ENCODE measurements at regions not wholly inside any gene's neighbourhood (a gene's known extent, or its start where the extent isn't known, plus 50 kb on each side); places are given as distances from the start of the nearest gene placed in this dataset.
"Not testable (repeated sequence)": the region's sequence is repeated elsewhere in the genome, so short reads cannot be mapped to it uniquely, and the experiment has no call there.

DNA sequence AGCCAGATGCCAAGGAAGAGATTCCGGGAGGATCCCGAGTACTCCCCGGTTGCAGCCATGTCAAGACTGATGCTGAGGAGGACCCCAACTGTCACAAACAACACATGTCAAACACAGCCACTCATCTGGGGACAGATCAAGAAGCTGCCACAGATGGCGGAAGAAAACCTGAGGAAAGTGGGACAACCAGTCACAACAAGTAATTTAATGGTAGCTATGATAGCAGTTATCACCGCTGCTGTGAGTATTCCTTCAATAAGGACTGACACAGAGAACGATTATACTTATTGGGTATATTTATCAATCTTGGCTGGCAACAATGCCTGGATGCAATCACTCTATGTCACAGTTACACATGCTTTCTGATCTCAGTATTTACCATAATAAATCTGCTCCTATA is 763.4 kb downstream of the DHX35 start:
- DNase-seq: not testable (repeated sequence)

GRCh38 chr20:39719293-39719692 is 757.1 kb downstream of the DHX35 start:
- no peak for DNase-seq

DNA sequence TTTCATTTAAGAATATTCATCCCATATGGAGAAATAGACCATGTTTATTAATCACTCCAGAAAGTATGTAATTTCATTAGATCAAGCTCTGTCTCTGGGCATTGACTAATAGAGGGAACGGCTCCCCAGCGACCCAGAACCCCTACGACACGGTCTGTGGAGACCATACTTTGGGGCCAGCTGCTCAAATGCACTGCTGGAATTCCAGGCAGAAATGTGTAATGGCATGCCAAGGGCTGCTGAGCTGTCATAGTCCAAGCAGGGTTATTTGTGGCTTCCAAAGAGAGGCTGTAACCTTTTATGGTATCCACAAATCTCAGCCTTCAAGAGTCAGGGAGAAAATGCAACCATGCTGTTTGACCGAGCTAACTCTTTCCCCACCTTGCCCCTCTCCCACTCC is 755.8 kb downstream of the DHX35 start:
- DNase-seq: no peak

DNA sequence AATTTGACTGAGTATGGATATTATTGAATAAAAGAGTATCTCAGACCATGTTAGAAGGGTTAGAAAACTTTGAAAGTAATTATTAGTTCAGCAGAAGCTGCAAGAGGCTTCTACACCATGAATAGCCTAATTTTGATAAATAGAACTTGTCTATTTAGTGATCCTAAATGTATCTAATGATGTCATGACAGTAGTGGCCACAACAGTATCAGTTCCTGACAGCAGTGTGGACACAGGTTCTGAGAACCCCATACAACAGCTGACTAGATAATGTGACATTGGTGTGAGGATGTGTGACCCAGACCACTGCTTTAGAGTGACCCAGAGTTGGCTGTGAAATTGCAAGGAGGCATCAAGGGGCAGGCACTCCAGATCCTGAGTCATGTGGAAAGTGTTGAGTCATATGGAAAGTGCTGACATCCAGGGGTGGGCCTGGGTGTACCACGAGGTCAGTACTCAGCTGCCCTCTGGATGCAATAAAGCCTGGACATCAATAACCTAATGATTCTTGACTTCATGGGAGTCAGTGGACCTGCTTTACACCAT is 754.7 kb downstream of the DHX35 start:
- DNase-seq: peak; percentile 35

DNA sequence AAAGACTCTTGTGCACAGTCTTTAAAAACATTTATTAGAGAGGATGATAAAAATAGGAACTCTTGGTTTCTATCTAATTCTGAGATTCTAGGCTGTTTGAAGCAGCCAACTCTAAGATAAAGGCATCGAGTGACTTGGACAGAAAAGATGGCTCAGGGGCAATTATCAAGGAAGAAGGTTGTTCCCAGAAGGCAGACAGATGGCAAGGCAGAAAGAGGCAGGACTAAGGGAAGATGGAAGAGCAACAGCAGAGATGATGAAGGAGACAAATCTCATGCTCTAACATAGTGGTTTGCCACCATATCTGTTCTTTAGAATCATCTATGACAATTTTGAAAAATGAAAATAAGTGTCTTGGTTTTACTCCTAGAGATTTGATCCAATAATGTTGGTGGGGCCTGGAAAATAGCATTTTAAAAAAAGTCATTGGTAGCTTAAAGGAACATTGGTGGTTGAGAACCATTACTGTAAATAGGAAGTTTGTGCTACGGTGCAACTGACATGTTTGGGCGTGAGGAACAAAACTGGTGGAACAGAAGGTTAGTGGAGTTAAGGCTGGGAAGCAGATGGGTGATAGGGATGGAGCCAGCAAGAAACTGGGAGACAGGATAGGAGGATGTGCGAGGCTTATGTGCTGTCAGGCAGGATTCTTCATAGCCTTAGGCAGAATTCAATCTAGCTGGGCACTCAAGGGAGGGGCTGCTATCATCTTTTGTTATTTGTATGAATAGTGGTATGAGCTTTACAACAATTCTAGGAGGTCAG is 751.1 kb downstream of the DHX35 start:
- no peak for DNase-seq

DNA sequence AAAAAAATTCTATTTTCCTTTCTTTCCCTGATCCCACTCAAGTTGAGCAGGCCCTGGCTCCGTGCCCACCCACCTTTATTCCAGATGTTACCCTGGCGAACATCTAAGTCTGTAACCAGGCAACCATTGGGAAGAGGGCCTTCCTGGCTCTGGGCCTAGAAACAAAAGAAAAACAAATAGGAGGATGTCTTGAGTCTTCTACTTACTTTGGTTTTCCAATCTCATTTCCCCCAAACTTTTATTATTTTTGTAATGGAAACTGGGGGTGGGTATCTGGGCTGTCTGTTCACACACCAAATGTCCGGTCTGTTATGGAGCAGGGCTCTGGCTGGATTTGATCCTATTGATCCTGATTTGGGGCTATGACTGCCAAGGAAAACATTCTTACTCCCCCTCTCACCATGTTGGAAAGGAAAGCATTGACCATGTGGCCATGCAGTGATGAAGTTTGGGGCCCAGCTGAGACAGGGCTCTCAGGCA is 744.1 kb downstream of the DHX35 start:
- DNase-seq: no peak

GRCh38 chr20:39705032-39705431 is 742.9 kb downstream of the DHX35 start:
- no peak for DNase-seq

DNA sequence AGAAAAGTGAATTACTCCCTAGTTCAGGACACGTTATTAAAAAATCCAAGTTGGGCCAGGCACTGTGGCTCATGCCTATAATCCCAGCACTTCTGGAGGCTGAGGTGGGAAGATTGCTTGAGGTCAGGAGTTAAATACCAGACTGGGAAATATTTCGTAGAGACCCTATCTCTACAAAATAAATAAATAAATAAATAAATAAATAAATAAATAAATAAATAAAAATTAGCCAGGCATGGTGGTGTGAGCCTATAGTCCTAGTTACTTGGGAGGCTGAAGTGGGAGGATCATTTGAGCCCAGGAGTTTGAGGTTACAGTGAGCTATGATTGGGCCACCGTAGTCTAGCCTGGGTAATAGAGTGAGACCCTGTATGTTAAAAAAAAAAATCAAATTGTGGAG is 741.2 kb downstream of the DHX35 start:
- not testable (repeated sequence) for DNase-seq

DNA sequence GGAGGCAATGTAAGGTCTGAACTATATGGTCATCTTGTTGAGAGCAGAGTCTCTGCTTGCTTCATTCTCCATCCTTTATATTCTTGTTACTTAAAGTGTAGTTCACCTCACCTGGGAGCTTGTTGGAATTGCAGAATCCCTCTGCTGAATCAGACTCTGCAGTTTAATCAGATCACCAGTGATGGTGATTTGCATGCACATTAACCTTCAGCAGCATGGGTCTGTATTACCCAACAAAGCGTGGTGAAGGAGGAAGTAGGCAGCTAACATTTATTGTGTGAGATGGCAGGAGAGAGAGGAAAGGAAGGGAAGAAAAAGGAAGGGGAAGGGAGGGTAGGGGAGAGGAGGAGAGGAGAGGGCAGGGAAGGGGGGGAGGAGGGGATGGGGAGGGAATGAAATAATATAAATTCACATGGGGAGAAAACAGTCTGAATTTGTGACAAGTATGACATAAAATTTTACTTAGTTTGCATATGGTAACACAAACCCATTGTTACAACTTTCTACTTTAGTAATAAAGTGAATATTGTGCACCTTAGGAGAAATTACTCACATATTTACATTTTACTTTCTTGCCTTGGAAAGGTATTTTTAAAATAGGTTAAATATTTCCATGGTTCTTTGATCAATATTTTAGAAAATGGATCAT is 740.7 kb downstream of the DHX35 start:
- peak; percentile 23 for DNase-seq

GRCh38 chr20:39700528-39700927 is 738.4 kb downstream of the DHX35 start:
- peak; percentile 84 for DNase-seq

DNA sequence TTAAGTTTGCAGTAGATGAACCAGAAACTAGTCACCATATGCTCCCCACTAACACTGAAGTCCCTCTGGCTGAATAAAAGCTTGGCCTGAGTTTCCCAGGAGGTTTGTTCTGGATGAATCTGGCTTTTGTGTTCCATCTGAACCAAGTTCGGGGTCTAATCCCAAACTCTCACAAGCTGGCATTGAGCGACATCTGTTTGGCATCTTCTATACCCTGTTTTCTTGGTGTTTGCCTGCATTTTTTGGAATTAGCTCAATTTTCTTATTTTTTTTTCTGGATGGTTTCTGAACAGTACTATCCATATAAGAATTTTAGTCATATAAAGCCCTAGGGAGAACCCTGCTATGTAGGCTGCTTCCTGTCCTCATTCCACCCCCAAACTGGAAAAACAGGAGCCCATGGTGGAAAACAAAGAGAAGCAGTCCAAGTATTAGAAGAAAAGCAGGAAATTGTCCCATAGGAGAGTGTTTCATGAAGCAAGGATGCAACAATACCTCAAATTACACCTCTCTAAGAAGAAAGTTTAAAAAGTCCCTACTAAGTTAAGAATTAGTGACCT is 737.1 kb downstream of the DHX35 start:
- DNase-seq: no peak

- DNase-seq: no peak
Measured at GRCh38 chr20:39698752-39699151, 736.6 kb downstream of the DHX35 start.

- DNase-seq: no peak
Measured at GRCh38 chr20:39691151-39691862, 729.2 kb downstream of the DHX35 start.

DNA sequence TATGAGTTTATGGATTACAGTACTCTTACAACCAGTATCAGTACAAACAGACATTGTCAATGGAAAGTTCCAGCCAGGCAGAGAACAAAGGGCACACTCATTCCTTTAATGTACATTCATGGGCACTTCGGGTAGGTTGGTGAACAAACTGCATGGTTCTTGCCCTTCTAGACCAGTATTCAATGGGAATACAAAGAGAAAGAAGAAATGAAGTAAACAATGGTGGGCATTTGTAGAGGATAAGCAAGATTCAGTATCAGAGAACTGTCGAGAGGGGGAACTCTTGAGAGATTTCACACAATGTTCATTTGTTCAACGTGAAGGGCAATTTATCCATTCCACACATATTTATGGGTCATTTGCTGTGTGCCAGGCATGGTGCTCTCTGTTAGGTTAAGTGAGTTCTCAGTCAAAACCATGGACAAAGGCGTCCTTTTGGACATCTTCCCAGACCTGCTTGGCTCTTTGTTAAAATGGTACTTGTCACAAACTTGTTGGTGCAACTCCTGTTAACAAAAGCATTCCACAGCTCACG is 714.8 kb downstream of the DHX35 start:
- DNase-seq: peak; percentile 58

GRCh38 chr20:39676241-39676640 is 714.1 kb downstream of the DHX35 start:
- no peak for DNase-seq

DNA sequence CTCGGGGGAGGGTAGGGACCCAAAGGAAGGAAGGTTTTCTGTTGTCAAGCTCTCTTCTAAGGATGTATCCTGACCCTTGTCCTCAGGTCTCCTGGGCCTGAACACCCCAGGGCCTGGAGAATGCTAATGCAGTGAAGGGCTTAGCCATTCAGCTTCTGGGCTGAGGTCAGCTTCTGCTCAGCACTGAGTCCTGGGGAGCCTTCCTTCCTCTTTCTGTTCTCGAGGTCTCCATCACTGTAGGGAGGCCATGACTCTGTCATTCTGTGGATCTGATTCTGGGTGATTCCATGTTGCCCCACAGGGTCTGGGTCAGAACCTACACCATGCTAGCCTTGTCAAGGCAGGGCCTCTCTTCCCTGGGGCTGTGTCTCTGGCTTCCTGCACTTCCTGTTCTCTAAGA is 712.7 kb downstream of the DHX35 start:
- DNase-seq: peak; percentile 4

- DNase-seq: peak; percentile 5
Measured at GRCh38 chr20:39670988-39671387, 708.8 kb downstream of the DHX35 start.

DNA sequence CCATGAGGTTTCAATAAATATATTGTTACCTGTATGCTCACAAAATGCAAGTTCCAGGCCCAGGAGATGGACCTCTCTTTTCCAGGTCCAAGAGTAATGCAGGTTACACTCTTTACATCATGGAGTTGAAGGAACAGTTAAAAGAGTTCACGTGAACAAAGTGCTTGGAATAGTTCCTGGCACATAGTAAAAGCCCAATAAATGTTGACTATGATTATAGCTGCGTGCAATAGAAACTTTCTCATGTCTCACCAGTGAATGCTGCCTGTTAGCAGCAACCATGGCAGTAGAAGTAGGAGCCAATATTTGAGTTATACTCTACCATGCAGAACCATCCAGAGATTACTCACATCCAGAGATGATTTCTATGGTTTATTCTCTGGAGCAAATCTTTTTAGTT is 707.5 kb downstream of the DHX35 start:
- DNase-seq: no peak

GRCh38 chr20:39668038-39668437 is 705.9 kb downstream of the DHX35 start:
- no peak for DNase-seq

DNA sequence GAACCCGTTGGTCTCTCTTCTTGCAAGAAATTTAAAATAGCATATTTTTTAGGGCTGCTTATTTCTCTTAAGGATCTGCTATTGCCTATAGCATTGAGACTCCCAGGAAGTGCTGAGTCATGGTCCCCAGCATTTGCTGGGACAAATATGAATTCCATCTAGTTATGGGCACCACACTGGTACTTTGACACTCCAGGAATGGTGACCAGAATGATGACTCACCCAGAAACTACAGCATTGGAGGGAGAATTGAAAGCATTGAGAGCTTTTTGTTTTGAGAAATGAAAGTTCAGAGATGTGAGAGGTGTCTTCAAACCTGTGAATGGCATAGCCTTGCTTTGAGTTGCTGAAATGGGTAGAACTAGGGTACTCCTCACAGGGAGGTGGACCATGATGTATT is 699.7 kb downstream of the DHX35 start:
- DNase-seq: no peak

DNA sequence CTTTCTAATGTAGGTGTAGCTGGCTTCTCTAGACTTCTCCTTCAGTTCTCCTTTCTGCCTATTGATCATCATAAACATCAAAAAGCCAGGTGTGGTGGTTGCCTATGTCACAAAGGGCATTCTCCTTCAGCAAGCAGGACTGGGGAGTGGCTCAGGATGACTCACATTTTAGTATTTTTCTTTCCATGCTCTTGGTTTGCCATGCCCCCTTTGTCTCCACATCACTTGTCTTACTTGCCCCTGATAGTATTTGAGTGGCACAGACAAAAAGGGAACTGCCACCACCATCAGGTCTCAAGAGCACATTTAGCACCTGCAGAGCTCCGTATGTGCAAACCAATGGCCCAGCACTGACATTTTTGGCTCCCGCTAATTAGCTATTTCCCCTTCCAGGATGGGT is 698.8 kb downstream of the DHX35 start:
- DNase-seq: no peak

DNA sequence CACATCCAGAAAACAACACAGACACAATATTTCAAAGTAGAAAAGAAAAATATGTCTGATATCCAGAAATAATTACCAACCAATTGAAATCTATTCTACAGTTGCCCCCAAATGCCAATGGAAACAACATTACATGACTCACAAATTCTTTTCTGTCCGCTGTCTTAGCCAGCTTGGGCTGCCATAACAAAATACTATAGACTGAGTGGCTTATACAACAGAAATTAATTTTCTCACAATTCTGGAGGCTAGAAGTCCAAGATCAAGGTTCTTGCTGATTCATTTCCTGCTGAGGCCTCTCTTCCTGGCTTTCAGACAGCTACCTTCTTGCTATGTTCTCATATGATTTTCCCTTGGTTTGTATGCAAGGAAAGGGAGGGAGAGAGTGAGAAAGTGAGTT is 698.1 kb downstream of the DHX35 start:
- DNase-seq: no peak
